Testis (tissue), 2 donors: ENCODE measurements at regions not wholly inside any gene's neighbourhood (a gene's known extent, or its start where the extent isn't known, plus 50 kb on each side); places are given as distances from the start of the nearest gene placed in this dataset.

Source experiments
- DNase-seq: peaks from one replicate; pipeline ENCODE4 v3.0.0-alpha.2; 2019
- H3K27ac ChIP-seq, 2 donors: fragments of 200-600 bp; sonication (generic); one replicate each; pipeline ENCODE4 v1.5.1; 2019
- H3K27me3 ChIP-seq: fragments of 200-600 bp; sonication (generic); one replicate; pipeline ENCODE4 v1.5.1; 2019
- H3K36me3 ChIP-seq: fragments of 200-600 bp; sonication (generic); one replicate; pipeline ENCODE4 v1.5.1; 2017; ENCODE audit warnings: low read depth; ENCODE audit errors: missing control alignments
- H3K4me1 ChIP-seq: fragments of 200-600 bp; sonication (generic); one replicate; pipeline ENCODE4 v1.5.1; 2019
- H3K4me3 ChIP-seq, 2 donors: fragments of 200-600 bp; sonication (generic); one replicate each; pipeline ENCODE4 v1.5.1; 2017 to 2019
- H3K9me3 ChIP-seq: fragments of 200-600 bp; sonication (generic); one replicate; pipeline ENCODE4 v1.5.1; 2017
- POLR2A ChIP-seq: fragments of 450-650 bp; IDR thresholded peaks from one replicate; pipeline ENCODE4 v1.6.1; 2017; ENCODE audit warnings: antibody characterized with exemption, mild to moderate bottlenecking, moderate library complexity
- WGBS, 2 donors: methylation state at CpG; one replicate each; pipeline ENCODE4 v1.1.5; 2018; 5-methylcytosine and 5-hydroxymethylcytosine counted together
- intact Hi-C: fragments of 100-400 bp; cut with DNase I; formaldehyde crosslinking; loops from one replicate; pipeline ENCODE4 v1.15.1; 2023; ENCODE audit warnings: low total_unique reads
- TF ChIP-seq, protein P1 (sequence below), 3 experiments: fragments of 450-650 bp in 2 of 3; fragments of 200-600 bp in 1 of 3; sonication (generic) in 1 of 3; IDR thresholded peaks; one replicate each; pipeline ENCODE4 v1.5.1; 2016 to 2019; ENCODE audit warnings: antibody characterized with exemption in 3 of 3, mild to moderate bottlenecking in 2 of 3, moderate library complexity in 1 of 3

DNA sequence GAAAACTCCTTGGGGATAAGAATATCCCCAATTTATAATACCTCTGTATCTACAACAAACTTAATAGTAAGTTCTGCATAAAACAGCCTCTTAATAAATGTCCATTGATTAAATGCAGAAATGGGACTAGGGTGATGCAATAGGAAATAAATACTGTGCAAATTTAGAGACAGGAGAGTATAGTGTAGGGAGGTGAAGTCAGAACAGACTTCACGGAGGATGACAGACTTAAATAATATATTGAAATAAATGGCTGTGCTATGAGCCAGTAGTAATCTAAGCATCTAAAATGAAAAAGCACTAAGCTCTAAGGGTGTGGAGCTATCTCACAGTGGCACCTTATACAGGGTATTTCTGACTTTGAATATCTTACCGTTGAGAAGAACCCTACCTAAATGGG lies 265.3 kb downstream of the GRIN2B start:
- intact Hi-C loops: no loop called here
- no peak for DNase-seq
- H3K4me3 ChIP-seq: no peak overlapping the region
- no peaks in the 10 kb centered on the region for H3K36me3 ChIP-seq
- no peak for TF ChIP-seq POLR2A
- TF ChIP-seq, protein P1, sequence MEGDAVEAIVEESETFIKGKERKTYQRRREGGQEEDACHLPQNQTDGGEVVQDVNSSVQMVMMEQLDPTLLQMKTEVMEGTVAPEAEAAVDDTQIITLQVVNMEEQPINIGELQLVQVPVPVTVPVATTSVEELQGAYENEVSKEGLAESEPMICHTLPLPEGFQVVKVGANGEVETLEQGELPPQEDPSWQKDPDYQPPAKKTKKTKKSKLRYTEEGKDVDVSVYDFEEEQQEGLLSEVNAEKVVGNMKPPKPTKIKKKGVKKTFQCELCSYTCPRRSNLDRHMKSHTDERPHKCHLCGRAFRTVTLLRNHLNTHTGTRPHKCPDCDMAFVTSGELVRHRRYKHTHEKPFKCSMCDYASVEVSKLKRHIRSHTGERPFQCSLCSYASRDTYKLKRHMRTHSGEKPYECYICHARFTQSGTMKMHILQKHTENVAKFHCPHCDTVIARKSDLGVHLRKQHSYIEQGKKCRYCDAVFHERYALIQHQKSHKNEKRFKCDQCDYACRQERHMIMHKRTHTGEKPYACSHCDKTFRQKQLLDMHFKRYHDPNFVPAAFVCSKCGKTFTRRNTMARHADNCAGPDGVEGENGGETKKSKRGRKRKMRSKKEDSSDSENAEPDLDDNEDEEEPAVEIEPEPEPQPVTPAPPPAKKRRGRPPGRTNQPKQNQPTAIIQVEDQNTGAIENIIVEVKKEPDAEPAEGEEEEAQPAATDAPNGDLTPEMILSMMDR (IDR thresholded peaks at IDR 0.05): no peak
- H3K27ac ChIP-seq: no peak overlapping the region
- WGBS, 2 donors: 90 to 92% methylated on average over 2 of the region's 2 CpGs
- no peaks in the 10 kb centered on the region for H3K9me3 ChIP-seq
- no peaks in the 10 kb centered on the region for H3K27me3 ChIP-seq
- H3K4me1 ChIP-seq: no peaks in the 10 kb centered on the region

DNA sequence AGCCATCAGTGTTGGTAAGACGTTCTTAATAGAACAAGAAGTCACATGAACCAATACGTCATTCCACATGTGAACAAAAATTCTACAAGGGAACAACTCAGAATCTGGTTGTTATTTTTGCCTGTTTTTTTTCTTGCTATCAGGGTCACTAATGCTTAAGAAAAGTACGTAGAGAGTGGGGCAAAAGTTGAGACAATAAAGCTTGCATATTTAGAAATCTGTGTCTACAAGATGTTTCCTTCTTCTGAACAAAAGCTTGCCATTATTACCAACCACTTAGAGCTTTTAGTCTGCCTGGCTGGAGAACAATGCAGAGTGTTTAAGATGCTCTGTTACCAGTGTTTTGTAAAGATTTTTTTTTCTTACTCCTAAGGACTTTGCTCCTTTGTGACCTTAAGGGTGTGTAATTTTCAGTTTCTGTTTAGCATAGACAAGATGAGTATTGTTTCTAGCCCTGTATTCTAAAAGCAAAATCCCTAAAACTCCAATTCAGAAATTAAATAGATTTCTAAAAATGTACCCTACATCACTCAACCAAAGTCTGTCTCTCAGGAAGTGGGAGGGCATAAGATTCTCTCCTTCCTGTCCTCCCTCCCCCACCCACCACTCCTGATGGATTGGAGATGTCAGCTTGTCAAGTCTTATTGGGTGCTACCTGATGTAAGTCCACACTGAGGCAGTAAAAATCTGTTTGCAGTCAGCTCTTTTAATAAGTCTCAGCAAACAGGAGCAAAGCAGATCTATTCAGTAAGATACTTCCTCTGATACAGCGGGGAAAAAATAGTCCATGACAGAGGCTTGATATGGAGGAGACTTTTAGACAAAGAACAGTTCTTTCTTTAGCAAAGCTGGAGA lies 267.6 kb downstream of the GRIN2B start:
- Histone ChIP-seq H3K27me3 (no peaks in the 10 kb centered on the region), H3K4me3 (no peak overlapping the region), H3K27ac (no peak overlapping the region), H3K9me3 (no peaks in the 10 kb centered on the region), H3K4me1 (no peaks in the 10 kb centered on the region), H3K36me3 (no peaks in the 10 kb centered on the region)
- no peak for TF ChIP-seq POLR2A
- TF ChIP-seq, protein P1 (IDR thresholded peaks at IDR 0.05): no peak
- no peak for DNase-seq
- WGBS, 2 donors: 61 to 67% methylated on average over 4 of the region's 4 CpGs
- intact Hi-C loops: no loop called here

DNA sequence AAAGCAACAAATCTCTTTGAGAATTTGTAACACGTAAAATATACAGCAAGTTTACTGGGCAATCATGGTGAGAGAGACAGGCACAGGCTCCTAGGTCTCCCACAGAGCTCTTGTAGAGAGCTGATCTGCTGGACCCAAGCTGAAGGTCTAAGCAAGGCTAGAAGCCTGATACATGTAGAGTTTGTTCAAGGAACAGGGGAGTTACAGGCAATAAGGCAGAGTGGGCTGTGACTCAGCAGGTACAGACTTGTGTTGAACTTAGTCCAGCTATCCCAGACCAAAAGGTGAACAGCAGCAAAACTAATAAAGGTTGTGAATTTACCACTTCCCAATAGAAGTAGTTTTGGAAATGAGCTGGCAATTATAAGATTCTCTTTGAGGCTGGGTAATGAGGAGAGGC lies 273.6 kb downstream of the GRIN2B start:
- no peak for DNase-seq
- H3K36me3 ChIP-seq: no peaks in the 10 kb centered on the region
- no peak overlapping the region for H3K4me3 ChIP-seq
- no peaks in the 10 kb centered on the region for H3K9me3 ChIP-seq
- no peaks in the 10 kb centered on the region for H3K27me3 ChIP-seq
- TF ChIP-seq, protein P1 (IDR thresholded peaks at IDR 0.05): no peak
- TF ChIP-seq POLR2A: no peak
- 89 to 95% methylated on average over 1 of the region's 1 CpG for WGBS, 2 donors
- H3K4me1 ChIP-seq: no peaks in the 10 kb centered on the region
- no peak overlapping the region for H3K27ac ChIP-seq
- intact Hi-C loops: no loop called here

DNA sequence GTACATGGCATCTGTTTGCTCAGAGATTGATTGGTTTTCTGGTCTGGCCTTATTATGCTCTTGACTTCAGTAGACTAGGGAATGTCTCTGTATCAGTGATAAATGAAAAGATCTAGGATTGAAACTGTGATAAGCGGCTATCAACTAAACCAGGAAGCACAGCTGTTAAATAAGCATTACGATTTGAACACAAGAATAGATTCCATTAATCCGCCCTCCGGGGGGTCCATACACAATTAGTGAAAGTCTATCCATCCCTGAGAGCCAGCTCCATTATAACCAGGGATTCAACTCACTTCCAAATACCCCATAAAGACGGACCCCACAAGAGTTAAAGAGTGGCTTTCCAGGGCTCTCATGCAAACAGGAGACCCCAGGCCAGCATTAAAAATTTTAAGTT lies 279.0 kb downstream of the GRIN2B start:
- intact Hi-C loops: no loop called here

More for the DNA sequence above, 279.0 kb downstream of the GRIN2B start:
- WGBS, 2 donors: 47 to 66% methylated on average over 5 of the region's 5 CpGs
- Histone ChIP-seq H3K4me3 (no peak overlapping the region), H3K27me3 (no peaks in the 10 kb centered on the region), H3K27ac (no peak overlapping the region), H3K4me1 (no peaks in the 10 kb centered on the region), H3K36me3 (no peaks in the 10 kb centered on the region), H3K9me3 (no peaks in the 10 kb centered on the region)
- TF ChIP-seq, protein P1 (IDR thresholded peaks at IDR 0.05): no peak
- TF ChIP-seq POLR2A: no peak
- no peak for DNase-seq
